Renal pelvis (tissue), 1 donor: ENCODE measurements at regions not wholly inside any gene's neighbourhood (a gene's known extent, or its start where the extent isn't known, plus 50 kb on each side); places are given as distances from the start of the nearest gene placed in this dataset.

ENCODE experiments used
- DNase-seq: peaks from one replicate; pipeline ENCODE4 v3.0.0-alpha.2; 2013

DNA sequence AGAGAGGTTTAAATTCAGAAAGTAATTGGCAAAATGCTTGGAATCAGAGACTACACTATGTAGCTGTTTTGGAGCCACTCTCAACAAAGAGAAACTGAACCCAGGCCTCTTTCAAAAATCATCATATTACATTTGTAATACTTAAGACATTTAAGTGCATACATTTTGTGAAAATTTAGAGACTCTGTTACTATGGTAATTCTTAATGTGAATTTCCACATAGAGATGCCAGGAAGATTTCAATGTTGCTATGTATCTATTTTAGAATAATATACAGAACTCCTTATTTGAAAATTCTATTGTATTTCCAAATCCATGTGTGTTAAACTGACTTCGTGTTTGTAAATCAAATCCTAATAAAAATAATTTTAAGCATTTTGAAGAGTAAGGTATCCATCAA, 1260.9 kb upstream of the C9orf72 start:
- DNase-seq: no peak

- DNase-seq: no peak
Measured at GRCh38 chr9:28839778-28840430, 1266.6 kb upstream of the C9orf72 start.

GRCh38 chr9:28841775-28842174, 1268.5 kb upstream of the C9orf72 start:
- no peak for DNase-seq

DNA sequence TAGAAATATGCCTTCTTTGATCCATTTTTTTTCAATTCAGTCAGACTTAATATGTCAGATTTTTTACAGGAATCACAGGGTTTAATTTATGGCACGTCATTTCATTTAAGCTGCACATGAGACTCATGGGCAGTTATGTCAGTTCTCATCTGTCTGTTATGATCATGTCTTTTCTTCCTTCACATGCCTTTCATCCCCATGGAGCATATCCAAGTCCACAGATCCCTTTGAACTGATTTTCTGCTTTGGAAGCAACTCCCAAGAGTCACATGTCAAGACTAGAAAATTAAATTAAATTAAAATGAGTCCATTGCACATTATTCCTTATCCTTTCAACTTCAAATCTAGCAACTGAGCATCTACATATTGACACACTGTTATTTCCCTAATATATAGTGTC, 1274.0 kb upstream of the C9orf72 start:
- DNase-seq: no peak

GRCh38 chr9:28848671-28849070, 1275.4 kb upstream of the C9orf72 start:
- DNase-seq: no peak

GRCh38 chr9:28853477-28853876, 1280.2 kb upstream of the C9orf72 start:
- DNase-seq: no peak

DNA sequence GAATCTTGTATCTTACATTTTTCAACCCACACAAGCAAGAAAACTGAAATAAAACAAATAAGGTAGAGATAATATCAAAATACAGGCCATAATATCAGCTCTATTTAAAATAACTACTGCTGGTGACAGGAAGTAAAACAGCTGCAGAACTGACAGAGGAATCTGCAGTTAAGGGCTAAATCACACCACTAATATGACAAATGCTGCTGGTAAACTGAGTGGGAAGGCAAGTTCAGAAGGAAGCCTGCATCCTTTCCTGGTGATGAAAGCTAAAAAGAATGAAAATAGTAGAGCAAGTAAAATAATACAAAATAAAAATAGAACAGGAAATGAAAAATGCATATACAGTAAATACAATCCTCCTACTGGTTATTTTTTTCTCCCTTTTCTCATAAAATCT, 1293.7 kb upstream of the C9orf72 start:
- no peak for DNase-seq

DNA sequence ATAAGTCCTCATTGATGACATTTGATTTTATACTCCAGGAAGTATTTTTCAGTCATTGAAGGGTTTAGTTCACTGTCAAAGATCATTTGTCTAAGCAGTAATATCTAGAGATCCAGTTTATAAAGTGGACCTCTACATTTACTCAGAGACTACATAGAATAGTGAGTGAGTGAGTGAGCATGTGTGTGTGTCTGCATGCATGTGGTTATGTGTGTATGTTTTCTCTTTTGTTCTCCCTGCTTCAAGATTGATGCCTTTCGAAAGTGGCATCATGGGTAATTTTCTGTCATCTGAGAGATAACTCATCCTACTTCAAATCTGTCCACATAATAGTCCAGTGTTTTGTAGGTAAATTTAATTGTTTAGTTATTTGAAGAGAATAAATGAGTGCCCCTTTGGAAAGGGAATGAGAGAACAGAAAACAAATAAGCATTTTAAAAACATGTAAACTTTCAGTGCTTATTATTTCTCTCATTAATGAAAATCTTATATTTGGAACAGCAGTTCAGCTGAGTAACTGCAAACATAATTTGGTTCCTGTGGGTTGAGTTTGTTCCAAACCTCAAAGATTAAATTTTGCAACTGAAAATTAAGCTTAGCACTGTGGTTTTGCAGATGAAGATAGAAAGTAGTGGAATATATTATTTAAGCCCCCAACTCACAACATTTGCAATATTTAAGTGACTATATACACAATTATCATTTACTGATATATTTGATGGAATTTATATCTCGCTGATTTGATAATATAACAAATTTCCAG, 1295.1 kb upstream of the C9orf72 start:
- no peak for DNase-seq

DNA sequence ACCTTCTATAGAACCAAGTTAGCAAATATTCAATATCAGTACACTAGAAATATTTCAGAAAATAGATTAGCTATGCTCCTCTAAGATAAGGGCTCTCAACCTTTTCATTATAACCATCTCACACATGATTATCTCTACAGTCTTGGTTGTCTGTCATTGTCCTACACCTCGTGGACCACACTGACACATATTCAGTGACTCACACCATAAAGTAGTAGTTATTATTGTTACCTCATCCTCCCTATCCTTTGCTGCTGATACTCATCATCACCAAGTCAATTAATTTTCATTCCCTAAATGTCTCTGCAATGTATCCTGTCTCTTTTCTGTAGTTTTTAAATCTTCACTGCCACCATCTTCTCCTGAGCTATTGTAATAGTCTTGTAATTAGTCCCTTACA, 1309.2 kb upstream of the C9orf72 start:
- DNase-seq: no peak

DNA sequence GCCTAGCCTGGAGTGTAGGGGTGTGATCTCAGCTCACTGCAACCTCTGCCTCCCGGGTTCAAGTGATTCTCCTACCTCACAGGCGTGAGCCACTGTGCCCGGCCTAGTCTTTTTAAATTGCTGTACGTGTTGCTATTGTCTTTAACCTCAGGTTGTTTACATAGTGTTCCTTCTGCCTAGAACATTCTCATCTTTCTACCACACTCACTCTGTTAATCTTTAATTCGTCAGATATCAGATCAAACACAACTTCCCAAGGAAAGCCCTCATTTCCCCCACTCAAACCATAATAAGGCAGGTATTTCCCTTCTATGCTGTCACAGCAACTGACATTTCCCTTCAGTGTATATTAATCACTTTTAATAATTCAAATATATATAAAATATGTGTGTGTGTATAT, 1310.0 kb upstream of the C9orf72 start:
- DNase-seq: no peak

- no peak for DNase-seq
Measured at GRCh38 chr9:28887188-28887884, 1314.1 kb upstream of the C9orf72 start.

DNA sequence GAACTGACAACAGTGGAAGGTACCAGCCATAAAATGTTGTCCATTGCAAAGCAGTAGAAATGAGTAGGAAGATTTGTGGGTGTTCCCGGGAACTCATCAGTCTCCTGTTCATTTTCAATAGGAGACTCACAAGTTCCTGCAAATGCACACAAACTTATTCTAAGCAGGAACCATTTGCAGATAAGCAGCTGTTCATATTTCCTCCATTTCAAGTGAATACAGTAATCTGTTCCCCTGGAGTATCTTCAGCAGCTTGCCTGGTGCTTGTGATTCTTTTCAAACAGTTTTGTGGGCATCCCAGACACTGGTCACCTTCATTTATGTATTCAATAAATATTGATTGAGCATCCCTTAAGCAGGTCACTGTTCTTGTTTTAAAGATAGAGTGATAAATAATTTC, 1315.5 kb upstream of the C9orf72 start:
- no peak for DNase-seq

DNA sequence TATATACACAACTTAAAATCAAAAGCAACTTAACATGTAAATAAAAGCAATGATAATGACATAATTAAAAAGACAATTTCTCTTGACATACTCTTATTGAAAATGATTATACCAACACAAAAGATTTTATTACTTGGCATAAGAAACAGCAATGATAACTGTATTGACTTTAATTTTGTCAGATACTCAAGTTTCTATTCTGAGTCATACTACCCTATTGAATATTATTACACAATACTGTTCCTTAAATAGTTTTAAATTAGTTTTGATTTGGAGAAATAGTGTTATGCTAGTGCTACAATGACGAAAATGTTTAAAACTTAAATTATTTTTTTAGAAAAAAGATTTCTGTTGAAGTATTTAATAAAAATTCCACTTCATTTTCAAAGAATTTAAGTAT, 1319.3 kb upstream of the C9orf72 start:
- no peak for DNase-seq

DNA sequence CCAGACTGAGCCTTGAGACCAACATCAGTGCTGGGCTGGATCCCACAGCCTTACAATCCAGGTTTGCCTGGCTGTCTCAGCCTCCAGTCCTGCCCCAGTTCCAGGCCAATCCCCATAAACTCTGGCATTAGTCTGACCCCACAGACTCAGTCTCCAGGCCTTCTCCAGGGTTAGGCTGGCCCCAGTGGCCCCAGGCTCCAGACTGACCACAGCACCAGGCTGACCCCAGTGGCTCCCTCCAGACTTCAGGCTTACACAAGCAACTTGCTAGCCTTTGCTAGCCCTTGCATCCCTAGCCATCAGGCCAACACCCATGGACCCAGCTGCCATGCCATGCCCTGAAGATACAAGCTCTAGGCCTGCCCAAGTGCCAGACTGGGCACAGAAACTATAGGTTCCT, 1326.0 kb upstream of the C9orf72 start:
- DNase-seq: no peak

- no peak for DNase-seq
Measured at GRCh38 chr9:28899926-28900325, 1326.6 kb upstream of the C9orf72 start.

DNA sequence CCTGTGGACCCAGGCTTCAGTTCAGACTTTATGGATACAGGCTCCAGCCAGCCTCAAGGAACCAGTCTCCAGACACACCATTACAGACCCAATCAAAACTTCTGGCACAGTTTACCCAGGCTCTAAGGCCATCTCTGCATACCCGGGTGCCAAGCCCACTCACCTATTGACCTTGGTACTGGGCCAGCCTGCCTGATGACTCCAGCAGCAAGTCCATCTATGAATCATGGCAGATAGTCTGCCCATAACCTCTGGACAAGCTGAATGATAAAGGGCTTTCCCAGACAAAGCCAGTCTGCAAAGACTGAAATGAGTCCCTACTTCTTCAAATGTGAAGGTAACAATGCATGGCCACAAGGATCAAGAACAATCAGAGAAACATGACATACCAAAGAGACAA, 1327.1 kb upstream of the C9orf72 start:
- DNase-seq: no peak

DNA sequence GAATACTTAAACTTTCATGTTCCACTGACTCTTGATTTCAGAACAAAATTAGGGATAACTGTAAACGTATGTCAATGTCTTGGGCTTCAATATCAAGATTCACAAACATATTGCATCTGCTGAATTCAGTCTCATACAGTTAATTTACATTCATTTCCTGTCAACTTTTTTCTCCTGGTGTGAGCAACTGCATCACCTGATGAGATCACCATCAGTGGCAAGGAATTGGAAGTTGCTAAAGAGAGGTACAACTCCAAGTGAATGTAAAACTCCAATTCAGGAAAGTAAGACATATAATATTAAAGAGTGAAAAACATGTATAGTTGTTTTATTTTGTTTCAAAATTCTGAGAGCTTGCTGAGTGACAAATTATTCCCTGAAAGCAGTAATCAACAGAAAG, 1336.2 kb upstream of the C9orf72 start:
- no peak for DNase-seq

- no peak for DNase-seq
Measured at GRCh38 chr9:28912621-28913020, 1339.3 kb upstream of the C9orf72 start.

DNA sequence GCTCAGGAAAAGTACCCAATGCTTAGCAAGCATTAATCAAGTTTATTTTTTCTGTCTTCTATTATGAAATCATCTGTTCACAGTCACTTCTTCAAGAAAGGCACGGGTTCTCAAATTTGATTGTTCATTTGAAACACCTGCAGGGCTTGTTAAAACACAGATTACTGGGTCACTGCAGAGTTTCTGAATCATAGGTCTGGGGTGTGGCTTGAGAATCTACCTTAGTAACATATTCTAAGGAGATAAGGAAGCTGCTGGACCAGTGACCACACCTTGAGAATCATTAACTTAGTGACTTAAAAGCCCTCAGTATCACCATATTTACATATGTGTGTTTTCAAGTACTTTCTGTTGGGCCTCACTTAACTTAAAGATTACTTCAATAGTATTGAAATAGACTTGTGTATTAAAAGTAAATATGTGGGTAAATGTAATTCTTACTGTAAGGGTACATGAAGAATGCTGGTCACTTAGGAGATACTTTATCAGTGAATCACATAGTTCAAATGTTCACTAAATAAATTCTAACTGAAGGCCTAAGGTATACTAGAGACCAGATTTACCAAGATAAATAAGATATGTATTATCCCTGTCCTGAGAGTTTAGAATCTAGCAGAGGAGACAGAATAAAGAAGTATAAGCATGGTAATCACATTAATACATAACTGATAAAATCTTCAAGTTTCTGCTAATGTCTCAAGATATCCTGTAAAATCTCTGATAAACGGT, 1342.1 kb upstream of the C9orf72 start:
- no peak for DNase-seq

DNA sequence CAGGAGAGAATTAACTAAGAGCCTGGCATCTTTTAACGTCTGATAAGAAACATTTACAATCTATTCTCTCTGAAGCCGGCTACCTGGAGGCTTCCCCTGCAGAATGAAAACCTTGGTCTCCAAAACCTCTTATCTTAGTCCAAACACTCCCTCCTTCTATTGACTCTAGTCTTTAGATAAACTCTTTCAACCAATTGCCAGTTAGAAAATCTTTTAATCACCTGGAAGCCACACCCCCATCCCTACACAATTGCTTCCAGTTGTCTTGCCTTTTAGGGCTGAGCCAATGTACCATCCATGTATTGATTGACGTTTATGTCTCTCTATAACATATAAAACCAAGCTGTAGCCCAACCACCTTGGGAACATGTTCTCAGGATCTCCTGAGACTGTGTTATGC, 1343.1 kb upstream of the C9orf72 start:
- DNase-seq: no peak

DNA sequence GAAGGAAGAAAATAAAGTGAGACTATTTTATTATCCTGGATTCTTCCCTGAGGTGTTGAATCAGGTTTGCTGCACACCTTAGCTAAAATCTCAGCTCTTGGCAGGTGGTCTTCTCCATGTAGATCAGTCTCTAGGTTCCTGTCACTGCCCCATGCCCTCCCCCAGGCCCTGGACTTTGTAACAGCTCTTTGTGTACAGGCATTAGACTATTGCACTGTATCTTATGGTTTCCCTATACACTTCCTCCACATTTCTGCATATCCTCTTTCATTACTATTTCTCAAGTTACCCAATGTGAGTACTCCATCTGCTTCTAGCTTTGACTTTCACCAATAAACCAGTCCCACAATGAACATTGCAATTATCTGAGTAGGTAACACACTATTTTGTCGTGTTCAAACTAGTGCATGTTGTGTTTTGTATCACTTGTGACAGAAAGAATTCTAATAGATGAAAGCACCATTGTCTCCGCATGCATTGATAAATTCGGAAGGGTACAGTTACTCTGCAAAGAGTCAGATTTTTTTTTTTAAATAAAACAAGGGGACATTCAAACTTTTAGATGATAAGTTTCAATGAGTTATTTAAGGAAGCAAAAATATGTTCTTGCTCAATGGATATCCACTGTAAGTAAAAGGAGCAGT, 1348.7 kb upstream of the C9orf72 start:
- no peak for DNase-seq

- DNase-seq: no peak
Measured at GRCh38 chr9:28922891-28923290, 1349.6 kb upstream of the C9orf72 start.
